ENCODE measurements at regions not wholly inside any gene's neighbourhood (a gene's known extent, or its start where the extent isn't known, plus 50 kb on each side); places are given as distances from the start of the nearest gene placed in this dataset.
"Not testable (repeated sequence)": the region's sequence is repeated elsewhere in the genome, so short reads cannot be mapped to it uniquely, and the experiment has no call there.

DNA sequence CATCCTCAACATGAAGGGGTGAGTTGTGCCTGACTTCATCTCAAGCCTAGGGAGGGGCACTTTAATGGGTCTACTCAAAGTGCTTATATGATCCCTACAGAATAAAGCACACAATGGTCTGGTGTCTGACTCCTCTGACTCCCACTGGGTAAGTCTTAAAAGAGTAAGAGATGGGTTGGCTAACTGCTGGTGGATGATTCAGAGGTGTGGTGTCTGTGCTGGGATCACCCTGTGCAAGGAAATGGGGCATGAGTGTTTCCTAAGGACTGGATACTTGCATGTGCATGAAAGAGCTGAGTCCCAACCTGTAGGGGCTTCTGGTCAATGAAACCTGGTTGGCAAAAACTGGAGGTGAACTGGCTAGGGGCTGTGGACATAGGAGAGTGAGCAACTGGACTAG is 158.8 kb downstream of the IL20RB start:
- DNase-seq (ENCODE audit: low spot score), result no peak

GRCh38 chr3:137121704-137122314 is 164.0 kb downstream of the IL20RB start:
- peak; percentile 59 for DNase-seq (ENCODE audit: low spot score)

- no peak for DNase-seq (ENCODE audit: low spot score)
Measured at GRCh38 chr3:137131081-137131480, 173.3 kb downstream of the IL20RB start.

DNA sequence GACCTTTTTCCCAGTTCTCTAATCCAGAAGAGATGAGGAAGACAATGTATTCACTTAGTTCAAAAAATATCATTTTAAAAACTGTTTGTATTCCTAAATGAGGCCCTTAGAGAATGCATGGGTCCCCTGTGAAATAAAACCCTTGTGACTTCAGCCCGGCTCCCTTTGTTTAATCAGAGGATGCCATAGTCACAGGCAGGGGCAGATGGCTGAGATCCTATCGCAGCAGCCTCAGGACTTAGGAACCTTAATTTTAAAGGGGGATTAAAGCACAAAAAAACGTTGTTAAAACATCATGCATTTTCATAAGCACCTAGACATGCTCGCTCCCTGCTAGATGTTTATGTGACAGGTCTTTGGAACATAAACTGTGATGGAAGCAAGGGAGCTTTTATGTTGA is 176.6 kb downstream of the IL20RB start:
- no peak for DNase-seq (ENCODE audit: low spot score)

GRCh38 chr3:137148406-137148805 is 190.6 kb downstream of the IL20RB start:
- no peak for DNase-seq (ENCODE audit: low spot score)

GRCh38 chr3:137148917-137149316 is 191.1 kb downstream of the IL20RB start:
- no peak for DNase-seq (ENCODE audit: low spot score)

- DNase-seq (ENCODE audit: low spot score), result no peak
Measured at GRCh38 chr3:137150825-137151224, 193.0 kb downstream of the IL20RB start.

DNA sequence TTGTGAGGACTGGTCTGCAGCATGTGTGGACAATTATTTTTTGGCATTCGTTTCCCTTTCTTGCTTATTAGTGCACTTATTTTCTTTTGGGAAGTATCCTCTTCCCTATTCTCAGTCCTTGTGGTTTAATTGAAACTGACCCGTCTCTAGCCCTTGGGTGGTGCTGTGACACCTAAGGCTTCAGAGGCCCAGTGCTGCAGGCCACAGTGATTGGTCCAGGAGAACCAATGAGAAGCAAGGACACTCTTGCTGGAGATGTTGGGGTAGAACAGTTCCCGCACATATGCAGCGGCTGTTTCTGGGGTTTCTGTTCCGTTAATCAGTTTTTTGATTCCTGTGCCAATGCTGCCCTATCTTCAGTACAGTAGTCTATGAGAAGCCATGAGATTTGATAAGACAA is 195.3 kb downstream of the IL20RB start:
- DNase-seq (ENCODE audit: low spot score), result not testable (repeated sequence)

DNA sequence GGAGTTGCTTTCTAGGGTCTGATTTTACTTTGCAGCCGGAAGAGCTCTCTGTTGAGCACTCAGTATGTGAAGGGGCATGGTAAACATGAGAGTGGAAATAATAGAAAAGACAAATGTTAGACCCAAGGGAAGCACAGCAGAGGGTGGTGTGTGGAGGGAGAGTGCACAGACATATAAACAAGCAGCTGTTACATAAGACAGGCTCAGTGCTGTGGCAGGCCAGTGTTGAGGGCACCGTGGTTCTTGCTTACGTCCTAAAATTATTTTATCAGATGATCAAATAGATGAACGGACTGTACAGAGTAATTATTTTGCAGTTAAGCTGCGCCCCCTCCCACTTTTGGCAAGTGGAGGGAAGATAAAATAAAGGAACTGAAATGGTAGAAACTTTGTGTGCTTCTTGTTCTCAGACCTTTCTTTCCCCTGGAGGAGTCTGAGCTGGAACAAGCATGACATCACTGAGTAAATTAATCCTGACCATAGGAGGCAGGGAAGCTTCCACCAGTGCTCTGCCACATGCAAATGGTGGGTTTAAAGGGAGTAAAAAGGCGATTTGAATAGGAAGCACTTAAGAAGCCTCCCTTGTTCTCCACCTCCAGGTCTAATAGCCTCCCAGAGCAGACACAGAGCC is 205.6 kb downstream of the IL20RB start:
- DNase-seq (ENCODE audit: low spot score), result no peak

DNA sequence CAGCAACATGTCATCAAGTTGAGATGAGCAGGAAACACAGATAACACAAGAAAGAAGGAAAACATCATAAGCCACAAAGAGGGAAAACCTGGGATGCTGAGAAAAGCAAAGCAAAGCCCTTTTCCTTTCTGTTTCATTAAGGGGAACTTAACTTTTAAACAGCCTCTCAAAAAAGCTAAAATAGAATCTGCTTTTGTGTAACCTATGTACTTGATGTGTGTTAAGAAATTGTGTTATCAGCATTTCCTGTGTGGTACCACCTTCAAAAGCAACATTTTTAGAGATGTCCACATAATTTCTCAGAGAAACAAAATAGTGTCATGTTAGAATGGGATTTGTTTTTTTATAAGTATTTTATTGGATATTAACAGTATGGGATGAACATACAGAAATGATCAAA is 206.2 kb downstream of the IL20RB start:
- DNase-seq (ENCODE audit: low spot score), result no peak

DNA sequence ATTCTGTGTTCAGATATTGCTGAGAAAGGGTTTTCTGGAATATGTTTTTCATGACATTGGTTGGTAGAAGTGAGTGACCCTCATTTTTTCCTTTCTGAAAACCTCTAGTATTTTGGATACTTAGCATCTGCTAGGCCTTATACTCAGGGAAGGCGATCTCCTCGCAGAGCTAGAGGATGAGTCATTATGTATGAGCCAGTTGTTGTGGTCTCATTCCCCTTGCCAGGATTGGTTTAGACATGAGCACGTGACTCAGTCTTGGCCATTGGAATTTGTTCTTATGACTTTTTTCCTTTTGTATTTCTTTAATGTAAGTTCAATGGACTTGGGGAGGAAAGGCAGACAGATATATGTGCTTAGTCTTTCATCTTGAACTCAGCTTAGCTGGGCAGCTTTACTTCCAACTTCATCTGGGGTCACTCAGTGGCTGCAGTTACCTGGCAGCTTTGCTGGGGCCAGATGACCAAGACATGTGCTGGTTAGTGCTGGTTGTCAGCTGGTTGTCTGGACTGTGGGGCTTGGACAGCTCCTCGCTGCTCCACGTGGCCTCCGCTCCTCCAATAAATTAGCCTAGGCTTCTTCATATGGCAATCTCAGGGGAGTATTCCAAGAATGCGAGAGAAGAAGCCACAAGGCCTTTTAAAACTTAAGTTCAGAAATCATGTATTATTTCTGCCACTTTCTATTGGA is 207.5 kb downstream of the IL20RB start:
- DNase-seq (ENCODE audit: low spot score), result peak; percentile 81

- DNase-seq (ENCODE audit: low spot score), result peak; percentile 13
Measured at GRCh38 chr3:137171834-137172603, 214.2 kb downstream of the IL20RB start.

GRCh38 chr3:137172728-137173127 is 214.9 kb downstream of the IL20RB start:
- DNase-seq (ENCODE audit: low spot score), result no peak

DNA sequence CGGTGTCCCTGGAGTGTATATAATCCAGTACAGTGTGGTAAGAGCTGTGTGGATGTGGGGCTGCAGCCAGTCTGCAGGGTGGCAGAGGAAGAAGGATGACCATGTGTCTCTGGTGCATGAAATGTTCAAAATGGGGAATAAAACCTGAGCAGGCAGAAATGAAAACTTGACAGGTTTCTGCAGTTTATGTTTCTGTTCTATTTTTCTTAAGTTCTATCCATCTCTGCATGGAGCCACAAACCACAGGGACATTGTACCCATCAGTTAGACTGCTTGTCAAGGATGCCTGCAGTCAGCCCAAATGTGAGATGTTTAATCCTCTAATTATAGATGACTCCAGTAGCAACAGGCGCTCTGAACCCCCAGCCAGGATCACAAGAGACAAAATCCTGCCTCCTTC is 216.7 kb downstream of the IL20RB start:
- DNase-seq (ENCODE audit: low spot score), result no peak

DNA sequence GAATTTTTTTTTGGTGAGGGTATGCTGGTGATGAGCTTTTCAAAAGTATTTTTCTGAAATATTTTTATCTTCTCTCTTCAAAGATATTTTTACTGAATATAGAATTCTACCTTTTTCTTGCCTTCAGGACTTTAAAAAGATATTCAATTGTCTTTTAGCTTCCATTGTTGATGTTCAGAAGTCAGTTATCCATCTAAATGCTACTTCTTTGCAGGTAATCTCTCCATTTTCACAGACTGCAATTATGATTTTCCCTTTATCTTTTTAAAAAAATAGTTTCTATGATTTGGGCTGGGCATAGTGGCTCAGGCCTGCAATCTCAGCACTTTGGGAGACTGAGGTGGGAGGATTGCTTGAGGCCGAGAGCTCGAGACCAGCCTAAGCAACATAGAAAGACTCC is 222.4 kb downstream of the IL20RB start:
- no peak for DNase-seq (ENCODE audit: low spot score)

DNA sequence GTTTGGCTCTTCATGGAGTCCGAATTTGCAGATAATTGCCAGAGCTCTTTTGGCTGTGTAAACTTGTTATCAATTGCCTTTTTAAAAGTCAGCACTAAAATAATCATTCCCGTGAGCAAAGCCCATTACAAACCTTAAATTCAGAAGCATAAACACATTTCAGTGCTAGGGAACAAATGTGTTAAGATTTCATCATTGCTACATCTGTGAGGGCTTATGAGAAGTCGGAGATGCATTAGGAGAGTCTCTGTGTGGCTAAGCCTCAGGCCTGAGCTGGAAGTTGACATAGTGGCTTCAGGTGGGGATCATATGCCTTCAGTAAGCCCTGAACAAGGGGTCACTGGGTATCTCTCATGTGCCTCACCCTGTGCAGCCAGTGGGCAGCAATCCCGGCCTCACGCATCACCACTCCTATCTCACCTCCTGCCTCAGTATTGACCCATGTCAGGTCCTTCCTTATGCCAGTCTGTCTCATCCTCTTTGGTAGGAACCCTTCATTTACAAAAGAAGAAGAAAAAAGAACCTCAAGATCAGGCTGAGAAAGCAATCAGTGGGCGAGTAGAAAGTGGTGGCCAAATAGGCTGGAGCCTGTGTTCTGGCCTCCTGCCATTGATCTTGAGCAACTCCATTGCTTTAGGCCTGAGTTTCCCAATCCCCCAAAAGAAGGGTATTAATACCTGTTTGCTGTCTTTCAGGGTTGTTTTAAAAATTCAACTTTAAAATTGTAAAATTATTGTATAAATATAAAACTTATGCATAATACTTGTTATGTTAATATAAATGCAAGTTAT is 233.5 kb downstream of the IL20RB start:
- DNase-seq (ENCODE audit: low spot score), result no peak

GRCh38 chr3:137191951-137192350 is 234.2 kb downstream of the IL20RB start:
- no peak for DNase-seq (ENCODE audit: low spot score)

- DNase-seq (ENCODE audit: low spot score), result no peak
Measured at GRCh38 chr3:137194301-137194700, 236.5 kb downstream of the IL20RB start.

- not testable (repeated sequence) for DNase-seq (ENCODE audit: low spot score)
Measured at GRCh38 chr3:137198374-137198773, 240.6 kb downstream of the IL20RB start.

- no peak for DNase-seq (ENCODE audit: low spot score)
Measured at GRCh38 chr3:137199678-137200077, 241.9 kb downstream of the IL20RB start.

GRCh38 chr3:137201066-137201465 is 243.3 kb downstream of the IL20RB start:
- DNase-seq (ENCODE audit: low spot score), result no peak

- no peak for DNase-seq (ENCODE audit: low spot score)
Measured at GRCh38 chr3:137202941-137203340, 245.2 kb downstream of the IL20RB start.

Measured in RKO (cell line).